Embryonic facial prominence (tissue), 1 donor: ENCODE measurements at regions not wholly inside any gene's neighbourhood (a gene's known extent, or its start where the extent isn't known, plus 50 kb on each side); places are given as distances from the start of the nearest gene placed in this dataset.
"Not testable (repeated sequence)": the region's sequence is repeated elsewhere in the genome, so short reads cannot be mapped to it uniquely, and the experiment has no call there.

Experiments
- DNase-seq: peaks from one replicate; pipeline ENCODE4 v3.0.0-alpha.2; 2016; ENCODE audit errors: extremely low spot score

DNA sequence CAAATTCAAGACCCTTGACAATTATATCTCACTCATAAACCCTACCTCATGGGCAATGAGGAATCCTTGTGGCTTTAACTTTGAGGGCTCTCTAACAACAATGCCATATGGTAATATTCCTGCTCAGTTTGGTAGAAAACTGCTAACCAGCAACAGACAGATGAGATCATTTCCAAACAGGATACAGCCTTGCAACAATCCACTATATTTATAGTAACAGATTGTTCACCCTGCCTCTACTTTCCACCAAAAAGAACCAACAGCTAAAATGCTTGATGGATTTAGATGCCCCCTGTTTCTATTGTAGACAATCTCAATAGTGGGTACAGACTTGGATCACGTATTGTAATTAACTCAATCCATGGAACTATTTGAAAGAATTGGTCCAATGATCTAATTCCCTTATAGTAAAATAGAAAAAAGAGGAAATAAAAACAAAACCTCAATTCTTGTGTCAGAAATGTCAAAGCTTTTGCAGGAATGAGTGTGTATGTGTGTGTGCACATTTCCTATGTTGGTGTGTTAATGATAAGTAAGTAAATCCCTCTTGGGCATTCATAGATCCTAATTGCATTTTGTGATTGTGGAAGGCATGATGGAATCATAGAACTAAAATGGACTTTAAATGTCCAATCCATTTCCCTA is 100.0 kb upstream of the EDEM3 start:
- no peak for DNase-seq

DNA sequence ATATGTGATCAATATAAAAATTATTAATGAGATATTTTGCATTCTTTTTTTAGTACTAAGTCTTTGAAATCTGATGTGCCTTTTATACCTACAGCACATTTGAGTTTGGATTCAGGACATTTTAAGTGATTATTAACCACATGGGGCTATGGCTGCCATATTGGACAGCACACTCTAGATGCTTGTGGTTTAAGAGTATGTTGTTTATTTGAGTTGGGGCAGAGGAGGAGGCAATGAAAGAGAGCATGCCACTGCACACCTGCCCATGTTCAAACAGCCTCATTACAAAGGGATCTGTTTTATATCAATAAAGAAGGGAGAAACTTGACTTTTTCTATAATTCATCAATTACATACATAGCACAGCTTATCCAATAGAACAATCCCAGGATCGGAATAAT is 99.4 kb upstream of the EDEM3 start:
- DNase-seq, result no peak

DNA sequence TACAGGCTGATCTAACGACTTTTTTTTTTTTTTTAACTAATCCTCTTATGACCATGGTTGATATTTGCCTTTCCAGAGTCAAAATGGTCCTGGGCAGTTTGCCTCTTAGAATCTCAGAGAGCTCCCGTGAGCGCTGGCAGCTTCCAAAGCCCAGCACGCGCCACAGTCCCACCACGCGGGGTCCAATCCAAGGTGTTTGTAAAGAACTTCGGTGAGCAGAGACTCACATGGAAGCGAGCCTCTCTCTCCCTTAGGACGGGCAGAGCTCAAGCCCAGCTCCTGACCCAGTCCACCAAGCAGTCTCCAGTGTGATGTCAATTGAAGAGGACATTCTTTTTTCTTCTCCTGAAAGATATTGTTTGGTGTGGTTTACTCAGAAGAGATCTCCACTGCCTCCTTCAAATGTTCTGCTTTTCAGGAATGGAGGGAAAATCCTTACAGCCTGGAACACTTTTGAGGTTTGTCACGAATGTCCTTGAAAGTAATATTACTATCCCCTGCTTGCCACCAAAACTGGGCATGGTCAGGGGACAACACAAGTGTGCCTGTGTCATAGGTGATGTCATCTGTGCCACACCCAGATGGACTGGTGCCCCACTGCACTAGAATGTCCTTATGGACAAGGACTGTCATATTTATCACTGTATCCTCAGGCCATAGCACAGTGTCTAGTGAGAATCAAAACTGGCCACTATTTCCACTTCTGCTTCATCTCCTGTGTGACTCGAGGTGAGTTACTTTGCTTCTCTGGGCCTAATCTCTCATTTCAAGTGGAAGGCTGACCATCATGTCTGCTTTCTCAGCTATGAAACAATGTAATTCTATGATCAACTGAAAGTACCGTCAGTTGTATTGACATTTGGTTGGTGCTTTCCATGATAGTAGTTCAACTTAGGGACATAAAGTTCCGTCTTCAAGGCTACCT is 97.4 kb upstream of the EDEM3 start:
- no peak for DNase-seq

DNA sequence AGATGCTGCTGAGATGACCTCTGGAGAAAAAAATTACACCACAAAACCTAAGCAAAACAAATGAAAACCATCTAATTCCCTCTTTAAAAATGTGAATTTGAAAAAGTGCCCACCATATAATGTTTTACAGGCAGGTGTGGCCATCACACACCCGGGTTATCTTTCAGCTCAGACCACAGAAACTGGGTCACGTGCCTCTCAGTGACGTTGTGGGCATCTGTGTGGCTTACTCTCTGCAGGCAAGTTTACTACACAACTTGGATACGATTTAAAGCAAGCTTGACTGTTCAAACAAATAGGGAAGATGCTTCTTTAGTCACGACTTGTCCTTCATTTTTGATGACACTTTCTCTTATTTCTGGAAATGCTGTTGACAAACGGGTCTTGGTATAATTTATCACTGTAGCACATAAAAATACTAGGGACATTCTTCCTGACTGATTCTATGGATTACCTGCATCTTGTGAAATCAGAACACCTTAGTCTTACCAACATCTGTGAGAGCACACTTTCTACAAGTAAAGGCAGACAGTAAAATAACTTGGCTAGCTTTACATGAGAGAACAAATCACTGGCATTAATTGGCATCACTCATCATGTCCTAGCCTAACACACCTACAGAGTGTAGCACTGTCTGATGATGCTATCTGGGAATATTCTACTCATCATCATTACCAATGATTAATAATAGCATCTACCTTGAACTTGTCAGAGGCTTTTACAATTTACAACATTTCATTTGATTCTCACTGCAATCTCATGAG is 89.3 kb upstream of the EDEM3 start:
- no peak for DNase-seq

DNA sequence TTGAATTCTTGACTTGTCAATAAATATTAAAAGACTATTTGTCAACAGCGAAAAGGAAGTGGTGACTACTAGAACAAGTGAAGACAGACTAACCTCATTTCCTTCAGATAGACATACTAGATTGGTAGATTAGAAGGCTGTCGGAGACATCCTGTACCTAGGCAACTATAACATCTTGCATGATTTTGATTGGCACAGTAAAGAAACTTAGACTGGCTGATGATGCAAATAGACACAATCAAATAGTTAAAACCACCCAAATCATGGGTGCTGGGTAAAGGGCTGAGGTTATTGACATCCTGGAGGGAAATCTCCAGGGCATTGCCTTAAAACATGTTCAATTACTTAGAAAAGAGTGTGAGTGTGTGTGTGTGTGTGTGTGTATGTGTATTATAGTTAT is 85.9 kb upstream of the EDEM3 start:
- no peak for DNase-seq

DNA sequence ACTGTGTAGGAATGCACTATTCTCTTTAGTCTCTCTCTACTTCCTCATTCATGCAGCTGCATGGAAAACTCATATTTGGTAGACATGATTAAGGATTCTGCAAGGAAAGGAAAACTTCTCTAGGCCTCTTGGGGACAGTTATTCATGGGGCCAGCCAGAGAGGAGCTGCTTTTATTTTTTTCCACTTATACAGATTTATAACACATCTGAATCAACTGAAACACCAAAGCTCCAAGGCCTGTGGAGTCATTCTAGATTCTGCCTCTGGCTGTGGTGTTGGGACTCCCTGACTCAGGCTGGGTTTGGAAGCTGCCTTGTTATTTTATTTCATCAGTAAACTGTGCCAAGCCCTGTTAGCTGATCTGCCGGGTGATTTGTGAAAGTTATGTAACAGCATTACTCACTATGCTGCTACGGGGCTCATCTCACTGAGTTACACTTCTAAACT is 83.9 kb upstream of the EDEM3 start:
- peak; percentile 37 for DNase-seq

DNA sequence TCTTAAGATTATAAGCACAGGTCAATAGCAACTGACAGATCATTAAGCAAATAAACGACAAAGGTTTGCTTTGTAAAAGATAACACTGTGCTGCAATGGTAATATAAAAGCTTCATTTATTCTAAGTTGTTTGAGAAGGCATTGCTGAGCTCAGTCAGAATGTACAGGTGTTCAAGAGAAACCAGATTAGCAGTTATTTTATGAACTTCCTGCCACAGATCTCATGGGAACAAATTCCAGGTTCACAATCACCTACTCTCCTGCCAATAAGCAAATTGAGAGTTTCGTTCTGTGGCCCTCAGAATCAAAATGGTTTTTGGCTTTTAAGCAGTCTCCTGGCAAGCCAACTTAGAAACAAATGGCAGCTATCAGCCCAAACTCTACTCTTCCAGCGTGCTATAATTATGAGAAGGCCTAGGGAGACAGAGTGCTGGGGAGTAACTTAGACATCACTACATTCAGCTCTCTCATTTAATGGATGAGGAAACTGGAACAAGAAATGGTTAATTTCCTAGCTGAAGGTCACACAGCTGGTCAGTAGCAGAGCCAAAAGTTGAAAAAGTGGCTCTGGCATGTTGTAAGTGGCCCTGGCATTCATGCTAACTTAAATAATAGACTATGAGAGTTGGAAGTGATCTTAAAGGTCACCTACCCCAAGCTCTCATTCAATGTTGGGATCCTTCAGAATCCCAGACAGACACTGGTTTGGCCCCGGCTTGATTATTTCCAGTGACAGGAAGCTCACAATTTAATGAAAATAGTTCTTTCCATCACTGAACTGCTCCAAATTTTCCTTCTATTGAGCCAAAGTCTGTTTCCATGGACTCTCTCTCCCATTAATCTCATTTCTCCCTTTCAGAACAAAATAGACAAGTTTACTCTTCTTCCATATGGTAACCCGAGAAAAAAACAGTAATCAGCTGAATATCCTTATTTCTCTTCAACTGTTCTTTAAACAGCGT is 82.6 kb upstream of the EDEM3 start:
- no peak for DNase-seq

DNA sequence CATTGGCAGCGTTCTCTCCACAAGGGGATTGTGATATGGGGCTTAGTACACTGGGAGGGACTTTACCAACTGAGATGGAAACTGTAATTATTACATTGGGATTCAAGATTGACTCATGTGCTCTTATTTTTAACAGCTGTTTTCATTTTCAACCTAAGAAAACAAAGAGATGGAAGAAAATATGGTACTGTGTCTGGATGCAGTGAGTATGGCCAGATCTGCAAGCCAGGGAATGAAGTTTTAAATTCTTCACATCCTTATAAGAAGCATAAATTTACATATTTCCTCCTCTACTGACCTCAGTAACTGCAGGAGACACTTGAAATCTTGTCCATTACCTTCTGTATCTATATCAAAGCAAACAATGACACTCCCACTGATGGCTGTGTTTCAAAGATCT is 81.5 kb upstream of the EDEM3 start:
- DNase-seq, result no peak

DNA sequence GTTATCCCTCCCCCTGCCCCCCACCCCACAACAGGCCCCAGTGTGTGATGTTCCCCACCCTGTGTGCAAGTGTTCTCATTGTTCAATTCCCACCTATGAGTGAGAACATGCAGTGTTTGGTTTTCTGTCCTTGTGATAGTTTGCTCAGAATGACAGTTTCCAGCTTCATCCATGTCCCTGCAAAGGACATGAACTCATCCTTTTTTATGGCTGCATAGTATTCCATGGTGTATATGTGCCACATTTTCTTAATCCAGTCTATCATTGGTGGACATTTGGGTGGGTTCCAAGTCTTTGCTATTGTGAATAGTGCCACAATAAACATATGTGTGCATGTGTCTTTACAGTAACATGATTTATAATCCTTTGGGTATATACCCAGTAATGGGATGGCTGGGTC is 79.3 kb upstream of the EDEM3 start:
- not testable (repeated sequence) for DNase-seq

DNA sequence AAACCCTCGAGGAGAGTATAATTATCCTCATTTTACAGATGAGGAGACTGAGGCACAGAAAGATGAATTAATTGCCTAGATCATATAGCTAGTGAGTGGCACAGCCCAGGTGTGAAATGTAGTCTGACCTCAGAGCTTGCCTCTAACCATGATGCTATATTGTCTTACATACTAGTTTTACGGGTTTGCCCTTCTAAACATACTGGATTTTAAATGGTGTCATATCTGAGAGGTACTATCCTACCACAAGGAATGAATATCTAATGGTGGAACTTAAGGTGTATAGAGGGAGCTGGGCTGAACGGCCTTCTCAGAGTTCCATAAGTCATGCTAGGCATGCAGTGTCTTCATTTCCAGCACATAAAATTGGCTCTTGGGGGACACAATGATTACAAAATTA is 77.9 kb upstream of the EDEM3 start:
- DNase-seq, result no peak

DNA sequence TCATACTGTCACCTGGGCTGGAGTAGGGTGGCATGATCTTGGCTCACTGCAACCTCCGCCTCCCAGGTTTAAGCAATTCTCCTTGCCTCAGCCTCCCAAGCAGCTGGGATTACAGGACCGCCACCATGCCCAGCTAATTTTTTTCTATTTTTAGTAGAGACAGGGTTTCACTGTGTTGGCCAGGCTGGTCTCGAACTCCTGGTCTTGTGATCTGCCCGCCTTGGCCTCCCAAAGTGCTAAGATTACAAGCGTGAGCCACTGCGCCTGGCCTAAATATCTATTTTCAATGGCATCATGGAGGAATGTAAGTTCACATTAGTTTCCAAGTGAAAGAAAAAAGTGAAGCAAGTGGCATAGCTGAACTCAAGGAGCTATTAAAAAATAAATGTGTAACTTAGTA is 74.8 kb upstream of the EDEM3 start:
- not testable (repeated sequence) for DNase-seq

DNA sequence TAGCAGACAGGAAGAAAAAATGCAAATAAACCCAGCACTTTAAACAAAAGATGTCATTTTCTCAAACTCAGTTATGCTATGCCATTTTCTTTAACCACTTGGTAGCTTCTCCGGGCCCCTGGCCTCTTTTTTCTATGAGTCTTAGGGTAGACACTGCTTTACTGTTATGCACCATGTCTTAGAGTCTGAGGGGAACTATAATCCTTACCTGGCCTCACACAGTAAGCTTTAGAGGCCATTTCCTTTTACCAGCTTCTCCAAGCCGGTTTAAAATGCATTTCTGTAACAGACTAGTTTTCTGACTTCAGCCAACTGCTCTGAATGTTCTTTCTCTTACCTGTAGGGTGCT is 73.7 kb upstream of the EDEM3 start:
- no peak for DNase-seq

DNA sequence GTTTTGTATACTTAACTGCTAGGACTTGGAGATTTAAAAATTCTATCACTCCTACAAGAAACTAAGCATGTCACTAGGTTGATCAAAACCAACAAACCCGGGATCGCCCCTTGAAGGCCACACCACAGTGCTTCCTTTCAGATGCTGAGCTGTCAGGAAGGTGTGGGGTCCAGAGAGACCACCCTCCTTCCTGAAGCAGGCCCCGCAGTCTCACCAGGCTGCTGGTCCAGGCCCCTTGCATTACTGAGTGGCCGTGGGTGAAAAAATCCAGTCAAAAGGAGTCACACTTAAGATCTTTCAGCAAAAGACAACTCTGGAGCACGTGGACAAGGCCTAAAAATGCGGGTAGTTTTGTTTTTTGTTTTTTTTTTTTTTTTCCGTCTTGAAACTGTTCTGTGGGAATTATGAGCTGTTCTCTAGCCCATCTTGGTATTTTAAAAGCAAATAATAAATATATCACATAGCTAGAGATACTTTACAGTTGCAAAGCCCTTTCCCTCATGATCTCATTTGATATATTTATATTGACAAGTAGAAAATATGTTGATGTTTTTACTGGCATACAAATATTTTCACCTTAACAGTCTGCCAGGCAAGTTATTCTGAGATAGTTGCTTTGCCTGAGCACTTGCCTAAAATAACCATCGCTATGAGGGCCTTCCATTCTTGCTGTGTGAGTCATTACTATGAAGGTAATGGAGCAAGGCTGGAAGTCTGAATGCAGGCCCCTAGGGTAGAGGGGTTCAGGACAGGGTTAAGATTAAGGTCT is 73.1 kb upstream of the EDEM3 start:
- peak; percentile 26 for DNase-seq

DNA sequence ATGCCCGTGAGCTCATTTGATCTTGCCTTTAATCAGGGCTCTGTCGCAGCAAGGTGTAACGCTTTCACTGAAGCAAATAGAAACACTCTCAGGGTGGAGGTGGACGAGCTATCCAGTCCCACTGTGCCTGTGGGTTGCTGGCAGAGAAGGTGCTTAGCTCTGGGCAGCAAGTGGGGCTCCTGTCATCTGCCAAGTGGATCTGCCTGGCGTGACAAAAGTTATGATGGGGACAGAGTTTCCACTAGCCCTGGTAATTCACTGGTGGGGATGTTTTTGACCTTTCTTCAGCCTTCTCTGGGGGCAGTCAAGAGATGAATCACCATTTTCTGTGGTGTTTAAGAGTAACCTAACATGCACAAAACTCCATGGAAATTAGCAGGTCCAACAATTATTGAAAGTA is 71.3 kb upstream of the EDEM3 start:
- no peak for DNase-seq

DNA sequence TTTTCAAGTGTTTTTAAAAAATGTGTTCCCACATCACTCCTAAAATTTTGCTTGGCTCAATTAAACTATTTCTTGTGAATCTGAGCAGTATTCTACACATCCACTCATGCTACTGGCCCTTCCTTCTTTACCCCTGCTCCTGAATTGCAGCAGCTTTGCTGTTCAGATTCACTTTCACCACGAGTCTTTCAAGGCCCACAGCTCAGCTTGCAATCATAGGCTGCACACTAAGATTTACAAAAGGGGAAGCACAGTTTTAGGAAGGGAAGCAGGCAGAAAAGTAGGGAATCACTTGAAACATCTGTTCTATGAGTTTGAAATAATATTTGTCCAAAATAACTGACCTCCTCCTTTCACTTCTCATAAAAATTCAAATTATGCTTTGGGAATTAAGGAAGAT is 70.9 kb upstream of the EDEM3 start:
- no peak for DNase-seq

DNA sequence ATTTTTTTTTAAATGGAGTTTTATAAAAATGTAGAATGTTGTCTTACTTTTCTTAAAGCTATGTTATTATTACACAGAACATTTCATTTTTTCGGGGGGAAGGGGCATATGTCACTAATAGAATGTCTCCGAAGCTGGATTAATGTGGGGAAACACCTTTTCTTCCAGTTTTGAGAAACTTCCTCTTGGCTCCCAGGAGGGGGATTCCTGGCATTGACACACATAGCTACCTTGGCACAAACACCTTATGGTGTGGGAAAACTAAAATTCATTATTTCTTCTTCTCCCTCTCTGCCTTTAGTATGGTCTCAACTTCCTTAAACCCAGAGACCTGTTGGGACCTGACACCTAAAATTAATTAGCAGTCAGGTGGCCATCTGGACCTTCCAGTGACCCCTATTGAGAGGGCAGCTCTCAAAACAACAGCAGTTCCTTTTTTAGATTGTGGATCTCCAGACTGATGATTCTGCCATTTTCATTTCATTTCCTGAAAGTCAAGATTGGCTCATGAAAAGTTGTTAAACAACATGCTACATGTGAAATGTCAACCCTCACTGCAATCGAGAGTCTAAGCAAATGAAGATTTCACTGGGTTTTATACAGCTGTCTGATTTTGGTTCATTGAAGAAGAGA is 70.1 kb upstream of the EDEM3 start:
- DNase-seq, result no peak

DNA sequence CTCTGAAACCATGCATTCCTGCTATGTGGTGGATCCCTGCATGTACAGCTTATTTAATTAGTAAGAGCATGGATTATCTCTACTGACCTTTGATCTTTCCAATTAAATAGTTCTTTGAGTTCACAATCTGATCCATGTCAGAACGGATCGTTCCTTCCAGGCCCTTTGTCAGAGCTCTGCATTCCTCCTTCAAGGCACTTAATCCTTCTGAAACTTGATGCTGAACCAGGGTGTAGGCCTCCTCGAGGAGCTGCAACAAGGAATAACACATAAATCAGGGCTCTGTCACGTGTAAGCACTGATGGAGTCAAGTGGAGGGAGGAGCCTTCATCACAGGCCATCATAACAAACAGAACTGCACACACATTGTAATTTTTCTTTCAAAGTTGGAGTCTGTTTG is 68.4 kb upstream of the EDEM3 start:
- no peak for DNase-seq

DNA sequence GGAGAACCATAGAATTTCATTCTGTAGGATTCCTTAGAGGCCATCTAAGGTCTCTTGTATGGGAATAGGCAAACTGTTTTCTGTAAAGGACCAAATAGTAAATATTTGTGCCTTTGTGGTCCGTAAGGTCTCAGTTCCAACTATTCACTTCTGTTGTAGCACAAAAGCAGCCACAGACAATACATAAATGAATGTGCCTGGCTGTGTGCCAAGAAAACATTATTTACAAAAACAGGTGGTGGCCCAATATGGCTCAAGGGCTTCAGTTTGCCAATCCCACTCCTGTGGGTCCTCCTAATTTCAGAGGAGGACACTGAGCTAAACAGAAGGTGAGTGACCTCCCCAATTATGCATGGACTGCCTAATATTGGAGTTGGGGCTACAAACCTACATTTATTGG is 67.6 kb upstream of the EDEM3 start:
- DNase-seq, result no peak

DNA sequence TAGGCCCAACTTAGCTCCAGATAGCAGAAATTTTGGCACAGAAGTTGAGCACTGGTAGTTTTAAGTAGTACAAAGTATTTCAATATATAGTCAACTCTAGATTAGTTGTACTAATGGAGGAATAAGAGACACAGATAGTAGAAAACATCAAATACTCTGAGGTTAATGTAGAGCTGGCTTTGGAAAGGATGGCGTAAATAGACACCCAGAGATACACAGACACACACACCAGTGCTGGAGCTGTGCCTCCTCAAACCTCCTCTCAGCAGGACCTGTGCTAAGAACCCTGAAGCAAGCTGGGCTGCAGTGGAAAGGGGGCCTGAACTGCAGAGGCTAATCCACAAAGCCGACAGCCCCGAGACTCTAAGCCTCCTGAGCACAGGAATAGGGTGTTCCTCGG is 67.0 kb upstream of the EDEM3 start:
- DNase-seq, result no peak

DNA sequence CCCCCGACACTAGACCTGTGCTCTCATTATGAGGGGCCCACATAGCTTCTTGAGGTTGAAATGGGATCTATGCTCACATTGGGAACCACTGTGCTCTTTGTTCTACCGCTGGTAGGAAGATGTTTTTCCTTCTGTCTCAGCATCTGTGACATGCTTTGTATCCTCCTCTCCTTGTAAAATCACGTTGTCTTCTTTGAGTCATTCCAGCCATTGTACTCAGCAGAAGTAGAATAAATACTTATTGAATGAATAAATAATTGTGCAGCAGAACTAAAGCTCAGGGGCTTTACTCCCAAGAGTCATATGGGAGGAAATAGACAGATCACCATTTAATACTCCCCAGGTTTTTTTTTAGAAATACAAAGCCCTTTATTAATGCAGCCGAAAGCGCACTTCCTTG is 66.3 kb upstream of the EDEM3 start:
- DNase-seq, result no peak
